ENCODE measurements at regions not wholly inside any gene's neighbourhood (a gene's known extent, or its start where the extent isn't known, plus 50 kb on each side); places are given as distances from the start of the nearest gene placed in this dataset.

GRCh38 chr13:77449265-77449664 lies 86.2 kb upstream of the SCEL start:
- Mint-ChIP-seq H3K4me1 (ENCODE audit: low read depth) (no peaks in the 10 kb centered on the region), H3K27me3 (peaks cover 9% of the 10 kb centered on the region), H3K9me3 (no peaks in the 10 kb centered on the region), H3K4me3 (no peak overlapping the region), H3K27ac (no peak overlapping the region), H3K36me3 (ENCODE audit: low read depth) (no peaks in the 10 kb centered on the region)
- no peak for TF ChIP-seq CTCF (IDR thresholded peaks at IDR 0.05)
- intact Hi-C loops (cut with micrococcal nuclease): no loop called here
- ChIA-PET CTCF (no interaction called here), POLR2A (no interaction called here)
- DNase-seq (no peak), ATAC-seq (no peak)

- CTCF ChIA-PET: no interaction called here
- POLR2A ChIA-PET: no interaction called here
- Mint-ChIP-seq H3K27ac (no peak overlapping the region), H3K36me3 (ENCODE audit: low read depth) (no peaks in the 10 kb centered on the region), H3K27me3 (peaks cover 10% of the 10 kb centered on the region), H3K9me3 (no peaks in the 10 kb centered on the region), H3K4me1 (ENCODE audit: low read depth) (no peaks in the 10 kb centered on the region), H3K4me3 (no peak overlapping the region)
- intact Hi-C loops (cut with micrococcal nuclease): no loop called here
- no peak for TF ChIP-seq CTCF (IDR thresholded peaks at IDR 0.05)
- DNase-seq (no peak), ATAC-seq (no peak)
Measured at GRCh38 chr13:77448689-77449088, 86.8 kb upstream of the SCEL start.

- peaks cover 2% of the 10 kb centered on the region for H3K9me3 Mint-ChIP-seq
- ATAC-seq (no peak), DNase-seq (no peak)
- no peaks in the 10 kb centered on the region for H3K36me3 Mint-ChIP-seq (ENCODE audit: low read depth)
- H3K27me3 Mint-ChIP-seq: peaks cover 10% of the 10 kb centered on the region
- no peak for TF ChIP-seq CTCF (IDR thresholded peaks at IDR 0.05)
- H3K27ac Mint-ChIP-seq: no peak overlapping the region
- H3K4me1 Mint-ChIP-seq (ENCODE audit: low read depth): no peaks in the 10 kb centered on the region
- no peak overlapping the region for H3K4me3 Mint-ChIP-seq
- intact Hi-C loops (cut with micrococcal nuclease): no loop called here
- CTCF ChIA-PET: interaction anchor here (1.4 to 3.1 kb wide), 2 partner anchors 35 to 44 kb away, joined by 3 to 14 read pairs; no protein-coding TSS in a partner anchor
- POLR2A ChIA-PET: interaction anchor here (0.6 kb wide), 1 partner anchor 318 kb away, joined by 3 read pairs; no protein-coding TSS in a partner anchor
Measured at GRCh38 chr13:77443511-77443910, 92.0 kb upstream of the SCEL start.

GRCh38 chr13:77437267-77437666 lies 98.2 kb upstream of the SCEL start:
- CTCF ChIA-PET: no interaction called here
- DNase-seq (no peak), ATAC-seq (no peak)
- H3K36me3 Mint-ChIP-seq (ENCODE audit: low read depth): no peaks in the 10 kb centered on the region
- no peaks in the 10 kb centered on the region for H3K4me1 Mint-ChIP-seq (ENCODE audit: low read depth)
- H3K27ac Mint-ChIP-seq: no peak overlapping the region
- H3K9me3 Mint-ChIP-seq: peaks cover 5% of the 10 kb centered on the region
- no peak for TF ChIP-seq CTCF (IDR thresholded peaks at IDR 0.05)
- intact Hi-C loops (cut with micrococcal nuclease): no loop called here
- H3K4me3 Mint-ChIP-seq: no peak overlapping the region
- H3K27me3 Mint-ChIP-seq: peaks cover 3% of the 10 kb centered on the region
- POLR2A ChIA-PET: no interaction called here

GRCh38 chr13:77434289-77434688 lies 101.2 kb upstream of the SCEL start:
- intact Hi-C loops (cut with micrococcal nuclease): no loop called here

More at GRCh38 chr13:77434289-77434688, 101.2 kb upstream of the SCEL start:
- ATAC-seq (no peak), DNase-seq (no peak)
- Mint-ChIP-seq H3K27ac (no peak overlapping the region), H3K4me1 (ENCODE audit: low read depth) (peaks cover 10% of the 10 kb centered on the region), H3K27me3 (peaks cover 3% of the 10 kb centered on the region), H3K4me3 (no peak overlapping the region), H3K36me3 (ENCODE audit: low read depth) (no peaks in the 10 kb centered on the region), H3K9me3 (peaks cover 5% of the 10 kb centered on the region)
- ChIA-PET CTCF (interaction anchor here (0.8 kb wide), 1 partner anchor 119 kb away, joined by 3 read pairs; no protein-coding TSS in a partner anchor), POLR2A (no interaction called here)
- no peak for TF ChIP-seq CTCF (IDR thresholded peaks at IDR 0.05)

All from activated CD8-positive, alpha-beta T cell treated with anti-CD3 and anti-CD28 coated beads for 36 hours (primary cell).